Skeletal muscle tissue (tissue), 3 donors: ENCODE measurements at regions not wholly inside any gene's neighbourhood (a gene's known extent, or its start where the extent isn't known, plus 50 kb on each side); places are given as distances from the start of the nearest gene placed in this dataset.

Source experiments
- H3K27ac ChIP-seq: one replicate; pipeline ENCODE4 v1.7.0; 2013; ENCODE audit warnings: mild to moderate bottlenecking, low read depth, low read length, inconsistent platforms
- H3K27me3 ChIP-seq, 3 donors: one replicate each; pipeline ENCODE4 v1.7.0; 2013; ENCODE audit warnings: low read length in 3 of 3; ENCODE audit not compliant: control insufficient read depth in 3 of 3, insufficient read depth in 3 of 3
- H3K36me3 ChIP-seq, 3 donors: one replicate each; pipeline ENCODE4 v1.7.0; 2013; ENCODE audit warnings: low read length in 3 of 3; ENCODE audit not compliant: control insufficient read depth in 3 of 3, insufficient read depth in 3 of 3
- H3K4me1 ChIP-seq, 3 donors: one replicate each; pipeline ENCODE4 v1.7.0; 2013; ENCODE audit warnings: low read length in 3 of 3, mild to moderate bottlenecking in 3 of 3; ENCODE audit not compliant: control insufficient read depth in 3 of 3, insufficient read depth in 3 of 3
- H3K4me3 ChIP-seq, 3 donors: one replicate each; pipeline ENCODE4 v1.7.0; 2013; ENCODE audit warnings: low read length in 3 of 3
- H3K9ac ChIP-seq, 3 donors: one replicate each; pipeline ENCODE4 v1.7.0; 2013; ENCODE audit warnings: low read length in 3 of 3, mild to moderate bottlenecking in 3 of 3, moderate library complexity in 2 of 3, low read depth in 1 of 3
- H3K9me3 ChIP-seq, 3 donors: one replicate each; pipeline ENCODE4 v1.7.0; 2013; ENCODE audit warnings: low read length in 3 of 3; ENCODE audit not compliant: control insufficient read depth in 3 of 3
- donor health status: Osteomylitis.

GRCh38 chr19:34828156-34828555, 55.1 kb upstream of the ZNF599 start:
- no peaks in the 10 kb centered on the region for H3K4me1 ChIP-seq
- no peaks in the 10 kb centered on the region for H3K36me3 ChIP-seq
- H3K9ac ChIP-seq: no peak overlapping the region
- H3K27me3 ChIP-seq: no peaks in the 10 kb centered on the region
- no peak overlapping the region for H3K27ac ChIP-seq
- no peaks in the 10 kb centered on the region for H3K9me3 ChIP-seq
- no peak overlapping the region for H3K4me3 ChIP-seq

- H3K9me3 ChIP-seq: no peaks in the 10 kb centered on the region
- H3K27ac ChIP-seq: no peak overlapping the region
- no peak overlapping the region for H3K9ac ChIP-seq
- H3K36me3 ChIP-seq: no peaks in the 10 kb centered on the region
- no peak overlapping the region for H3K4me3 ChIP-seq
- H3K27me3 ChIP-seq: no peaks in the 10 kb centered on the region
- no peaks in the 10 kb centered on the region for H3K4me1 ChIP-seq
These were observed 52.2 kb upstream of the ZNF599 start for GRCh38 chr19:34825212-34825611.

- H3K9ac ChIP-seq: no peak overlapping the region
- H3K9me3 ChIP-seq: no peaks in the 10 kb centered on the region
- H3K4me3 ChIP-seq: no peak overlapping the region
- no peaks in the 10 kb centered on the region for H3K36me3 ChIP-seq
- H3K27me3 ChIP-seq: no peaks in the 10 kb centered on the region
- no peak overlapping the region for H3K27ac ChIP-seq
- H3K4me1 ChIP-seq: no peaks in the 10 kb centered on the region
These were observed 51.7 kb upstream of the ZNF599 start for GRCh38 chr19:34824686-34825085.
